ENCODE measurements at regions not wholly inside any gene's neighbourhood (a gene's known extent, or its start where the extent isn't known, plus 50 kb on each side); places are given as distances from the start of the nearest gene placed in this dataset.
A peak's percentile ranks its signal among the peaks of the same experiment; 100 is the strongest.

- no peak for DNase-seq (ENCODE audit: low spot score)
These were observed 71.1 kb upstream of the MROH9 start for GRCh38 chr1:170864238-170864637.

- DNase-seq (ENCODE audit: low spot score): no peak
These were observed 70.3 kb upstream of the MROH9 start for GRCh38 chr1:170864876-170865538.

- DNase-seq (ENCODE audit: low spot score): no peak
These were observed 68.7 kb upstream of the MROH9 start for GRCh38 chr1:170866646-170867045.

GRCh38 chr1:170871868-170872267 lies 63.5 kb upstream of the MROH9 start:
- no peak for DNase-seq (ENCODE audit: low spot score)

GRCh38 chr1:170872663-170873062 lies 62.7 kb upstream of the MROH9 start:
- no peak for DNase-seq (ENCODE audit: low spot score)

- no peak for DNase-seq (ENCODE audit: low spot score)
These were observed 60.7 kb upstream of the MROH9 start for GRCh38 chr1:170874671-170875070.

- DNase-seq (ENCODE audit: low spot score): peak; percentile 17
These were observed 53.8 kb upstream of the MROH9 start for GRCh38 chr1:170881268-170882265.
